Esophagus muscularis mucosa (tissue), 4 donors: ENCODE measurements at regions not wholly inside any gene's neighbourhood (a gene's known extent, or its start where the extent isn't known, plus 50 kb on each side); places are given as distances from the start of the nearest gene placed in this dataset.

Source experiments
- DNase-seq: peaks from one replicate; pipeline ENCODE4 v3.0.0-alpha.2; 2017; ENCODE audit errors: extremely low spot score
- H3K27ac ChIP-seq, 4 donors: fragments of 200-600 bp; sonication (generic); replicated peaks in 1 of 4; 1 replicate in 3 of 4; 2 replicates in 1 of 4; pipeline ENCODE4 v1.5.1; 2016 to 2019; ENCODE audit warnings: mild to moderate bottlenecking in 1 of 4
- H3K27me3 ChIP-seq, 4 donors: fragments of 200-600 bp; sonication (generic); one replicate each; pipeline versions ENCODE4 v1.5.1 to v1.6.0; 2016 to 2019
- H3K36me3 ChIP-seq, 4 donors: fragments of 200-600 bp; sonication (generic); one replicate each; pipeline ENCODE4 v1.5.1; 2016 to 2019
- H3K4me1 ChIP-seq, 4 donors: fragments of 200-600 bp; sonication (generic); one replicate each; pipeline ENCODE4 v1.5.1; 2016 to 2019
- H3K4me3 ChIP-seq, 4 donors: fragments of 200-600 bp; sonication (generic); 1 replicate in 2 of 4; 2 replicates in 2 of 4; pipeline ENCODE4 v1.5.1; 2016 to 2019; ENCODE audit warnings: mild to moderate bottlenecking in 4 of 4, moderate library complexity in 1 of 4
- H3K9me3 ChIP-seq, 4 donors: fragments of 200-600 bp; sonication (generic); 1 replicate in 3 of 4; 2 replicates in 1 of 4; pipeline ENCODE4 v1.5.1; 2016 to 2019
- CTCF ChIP-seq, 3 experiments: fragments of 200-600 bp in 2 of 3; fragments of 450-650 bp in 1 of 3; sonication (generic) in 2 of 3; IDR thresholded peaks; one replicate each; pipeline ENCODE4 v1.5.1; 2017 to 2019; ENCODE audit warnings: antibody characterized with exemption in 3 of 3, mild to moderate bottlenecking in 2 of 3, moderate library complexity in 1 of 3
- EP300 ChIP-seq: sonication (generic); formaldehyde crosslinking; IDR thresholded peaks from one replicate; pipeline ENCODE4 v1.6.1; 2017; ENCODE audit warnings: antibody characterized with exemption
- POLR2A ChIP-seq: fragments of 450-650 bp; IDR thresholded peaks from one replicate; pipeline ENCODE4 v1.6.1; 2017; ENCODE audit warnings: antibody characterized with exemption, moderate library complexity, mild to moderate bottlenecking, low read depth
- POLR2AphosphoS5 ChIP-seq, 2 donors: sonication (generic); formaldehyde crosslinking; IDR thresholded peaks; one replicate each; pipeline ENCODE4 v1.6.1; 2017; ENCODE audit warnings: antibody characterized with exemption in 2 of 2
- WGBS: methylation state at CpG from one replicate; pipeline ENCODE4 v1.1.5; 2018; 5-methylcytosine and 5-hydroxymethylcytosine counted together
- intact Hi-C: fragments of 100-400 bp; cut with DNase I; formaldehyde crosslinking; loops from one replicate; pipeline ENCODE4 v1.15.1; 2023

- Histone ChIP-seq H3K27me3 (no peaks in the 10 kb centered on the region), H3K4me1 (no peaks in the 10 kb centered on the region), H3K27ac (no peak overlapping the region), H3K36me3 (no peaks in the 10 kb centered on the region), H3K4me3 (no peak overlapping the region), H3K9me3 (no peaks in the 10 kb centered on the region)
- no peak for TF ChIP-seq POLR2AphosphoS5 (IDR thresholded peaks at IDR 0.05)
- no peak for TF ChIP-seq EP300
- TF ChIP-seq POLR2A: no peak
- no peak for TF ChIP-seq CTCF (IDR thresholded peaks at IDR 0.05)
- no peak for DNase-seq
- intact Hi-C loops: no loop called here
- WGBS: 62% methylated on average over 2 of the region's 2 CpGs
Observed at GRCh38 chr13:86378628-86379027, 579.4 kb upstream of the SLITRK6 start.

GRCh38 chr13:86383151-86383550, 583.9 kb upstream of the SLITRK6 start:
- H3K36me3 ChIP-seq: no peaks in the 10 kb centered on the region
- H3K4me3 ChIP-seq: no peak overlapping the region
- H3K4me1 ChIP-seq: no peaks in the 10 kb centered on the region
- intact Hi-C loops: no loop called here
- no peak for TF ChIP-seq POLR2A
- TF ChIP-seq EP300: no peak
- no peak for TF ChIP-seq CTCF (IDR thresholded peaks at IDR 0.05)
- no peak for TF ChIP-seq POLR2AphosphoS5 (IDR thresholded peaks at IDR 0.05)
- H3K9me3 ChIP-seq: no peaks in the 10 kb centered on the region
- H3K27me3 ChIP-seq: no peaks in the 10 kb centered on the region
- DNase-seq: no peak
- 75% methylated on average over 4 of the region's 4 CpGs for WGBS
- H3K27ac ChIP-seq: no peak overlapping the region

- intact Hi-C loops: no loop called here
- TF ChIP-seq EP300: no peak
- Histone ChIP-seq H3K4me3 (no peak overlapping the region), H3K9me3 (no peaks in the 10 kb centered on the region), H3K4me1 (no peaks in the 10 kb centered on the region), H3K27ac (no peak overlapping the region), H3K36me3 (no peaks in the 10 kb centered on the region), H3K27me3 (no peaks in the 10 kb centered on the region)
- no peak for DNase-seq
- WGBS: 50% methylated on average over 2 of the region's 2 CpGs
Observed at GRCh38 chr13:86383561-86383960, 584.3 kb upstream of the SLITRK6 start.

GRCh38 chr13:86397635-86398034, 598.4 kb upstream of the SLITRK6 start:
- DNase-seq: no peak
- Histone ChIP-seq H3K4me1 (no peaks in the 10 kb centered on the region), H3K36me3 (no peaks in the 10 kb centered on the region), H3K9me3 (no peaks in the 10 kb centered on the region), H3K27ac (no peak overlapping the region), H3K4me3 (no peak overlapping the region), H3K27me3 (no peaks in the 10 kb centered on the region)
- intact Hi-C loops: no loop called here
- WGBS: 63% methylated on average over 1 of the region's 1 CpG
- TF ChIP-seq POLR2AphosphoS5 (IDR thresholded peaks at IDR 0.05) (no peak), EP300 (no peak), CTCF (IDR thresholded peaks at IDR 0.05) (no peak), POLR2A (no peak)

- Histone ChIP-seq H3K27ac (no peak overlapping the region), H3K27me3 (no peaks in the 10 kb centered on the region), H3K9me3 (no peaks in the 10 kb centered on the region), H3K4me1 (no peaks in the 10 kb centered on the region), H3K36me3 (no peaks in the 10 kb centered on the region), H3K4me3 (no peak overlapping the region)
- intact Hi-C loops: no loop called here
- TF ChIP-seq EP300: no peak
- TF ChIP-seq POLR2A: no peak
- no peak for TF ChIP-seq CTCF (IDR thresholded peaks at IDR 0.05)
- TF ChIP-seq POLR2AphosphoS5 (IDR thresholded peaks at IDR 0.05): no peak
- DNase-seq: no peak
Observed at GRCh38 chr13:86399572-86399971, 600.4 kb upstream of the SLITRK6 start.
